C1 segment of cervical spinal cord (tissue), 14 donors: ENCODE measurements at regions not wholly inside any gene's neighbourhood (a gene's known extent, or its start where the extent isn't known, plus 50 kb on each side); places are given as distances from the start of the nearest gene placed in this dataset.
"Not testable (repeated sequence)": the region's sequence is repeated elsewhere in the genome, so short reads cannot be mapped to it uniquely, and the experiment has no call there.

ENCODE experiments used
- DNase-seq, 14 donors: peaks; one replicate each; lab custom pipeline; 2025; lab: John Stamatoyannopoulos, UW

GRCh38 chr5:104128348-104128747, 565.8 kb upstream of the NUDT12 start:
- no peak for DNase-seq

GRCh38 chr5:104126980-104127379, 564.4 kb upstream of the NUDT12 start:
- DNase-seq = no peak

- no peak for DNase-seq
Observed at GRCh38 chr5:104119529-104119928, 556.9 kb upstream of the NUDT12 start.

- no peak for DNase-seq
Observed at GRCh38 chr5:104111632-104112031, 549.0 kb upstream of the NUDT12 start.

- no peak for DNase-seq
Observed at GRCh38 chr5:104096451-104096850, 533.9 kb upstream of the NUDT12 start.

- DNase-seq = no peak
Observed at GRCh38 chr5:104095527-104095926, 532.9 kb upstream of the NUDT12 start.

- DNase-seq = no peak
Observed at GRCh38 chr5:104088876-104089778, 526.5 kb upstream of the NUDT12 start.

- no peak for DNase-seq
Observed at GRCh38 chr5:104084896-104085295, 522.3 kb upstream of the NUDT12 start.

GRCh38 chr5:104082754-104083153, 520.2 kb upstream of the NUDT12 start:
- DNase-seq = no peak

GRCh38 chr5:104081232-104081631, 518.6 kb upstream of the NUDT12 start:
- no peak for DNase-seq

- DNase-seq = no peak
Observed at GRCh38 chr5:104080646-104081175, 518.1 kb upstream of the NUDT12 start.

- DNase-seq = not testable (repeated sequence)
Observed at GRCh38 chr5:104079861-104080645, 517.5 kb upstream of the NUDT12 start.

GRCh38 chr5:104071887-104072286, 509.3 kb upstream of the NUDT12 start:
- no peak for DNase-seq

- no peak for DNase-seq
Observed at GRCh38 chr5:104062621-104063377, 500.2 kb upstream of the NUDT12 start.

GRCh38 chr5:104061707-104062106, 499.1 kb upstream of the NUDT12 start:
- no peak for DNase-seq

GRCh38 chr5:104053353-104053649, 490.7 kb upstream of the NUDT12 start:
- no peak for DNase-seq

- DNase-seq = no peak
Observed at GRCh38 chr5:104052558-104053352, 490.2 kb upstream of the NUDT12 start.

- no peak for DNase-seq
Observed at GRCh38 chr5:104050436-104050835, 487.8 kb upstream of the NUDT12 start.

GRCh38 chr5:104049752-104050151, 487.2 kb upstream of the NUDT12 start:
- no peak for DNase-seq

- no peak for DNase-seq
Observed at GRCh38 chr5:104048231-104048630, 485.6 kb upstream of the NUDT12 start.

- DNase-seq = no peak
Observed at GRCh38 chr5:104045987-104046386, 483.4 kb upstream of the NUDT12 start.
